ENCODE measurements at regions not wholly inside any gene's neighbourhood (a gene's known extent, or its start where the extent isn't known, plus 50 kb on each side); places are given as distances from the start of the nearest gene placed in this dataset.

GRCh38 chr3:147618691-147619090 is 209.5 kb downstream of the ZIC1 start:
- H3K9me3 ChIP-seq: no peaks in the 10 kb centered on the region
- intact Hi-C loops (cut with DNase I): no loop called here
- H3K4me3 ChIP-seq: no peak overlapping the region
- no peak overlapping the region for H3K27ac ChIP-seq
- no peaks in the 10 kb centered on the region for H3K4me1 ChIP-seq
- WGBS, 2 donors: 63 to 68% methylated on average over 4 of the region's 4 CpGs
- DNase-seq: no peak
- no peaks in the 10 kb centered on the region for H3K27me3 ChIP-seq
- TF ChIP-seq CTCF (IDR thresholded peaks at IDR 0.05): no peak
- no peak for TF ChIP-seq POLR2A (IDR thresholded peaks at IDR 0.05)
- no peaks in the 10 kb centered on the region for H3K36me3 ChIP-seq

DNA sequence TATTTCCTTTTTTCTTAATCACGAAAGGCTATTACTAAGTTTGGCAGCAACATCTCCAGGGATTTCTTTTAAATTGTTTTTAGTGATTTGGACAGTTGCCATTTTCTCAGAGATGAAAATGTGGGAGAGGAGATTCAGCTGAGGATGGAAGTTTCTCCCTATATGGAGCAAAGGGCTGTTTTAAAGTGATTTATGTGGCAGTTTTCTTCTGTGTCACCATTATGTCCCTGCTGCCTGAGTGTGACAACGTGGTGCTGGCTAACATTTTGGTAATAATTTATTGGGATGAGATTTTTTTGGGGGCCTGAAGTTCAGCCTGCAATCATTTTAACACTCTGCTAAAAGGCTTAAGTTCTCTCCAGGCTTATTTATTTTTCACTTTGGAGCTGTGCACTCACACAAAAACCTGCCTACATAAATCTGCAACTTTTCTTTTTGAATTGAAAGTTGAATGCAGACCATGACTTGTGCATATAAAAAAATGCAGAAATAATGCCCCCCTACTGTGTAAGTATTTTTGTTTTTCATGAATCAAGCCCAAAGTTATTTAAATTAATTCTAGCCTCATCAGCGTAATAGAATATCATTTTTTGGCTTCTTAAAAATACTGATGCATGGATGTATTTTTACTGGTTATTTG is 210.9 kb downstream of the ZIC1 start:
- Histone ChIP-seq H3K27ac (no peak overlapping the region), H3K4me3 (no peak overlapping the region), H3K9me3 (no peaks in the 10 kb centered on the region), H3K27me3 (no peaks in the 10 kb centered on the region), H3K4me1 (no peaks in the 10 kb centered on the region), H3K36me3 (no peaks in the 10 kb centered on the region)
- intact Hi-C loops (cut with DNase I): no loop called here
- 27 to 32% methylated on average over 3 of the region's 3 CpGs for WGBS, 2 donors
- TF ChIP-seq CTCF (IDR thresholded peaks at IDR 0.05) (no peak), POLR2A (IDR thresholded peaks at IDR 0.05) (no peak)
- DNase-seq: no peak

DNA sequence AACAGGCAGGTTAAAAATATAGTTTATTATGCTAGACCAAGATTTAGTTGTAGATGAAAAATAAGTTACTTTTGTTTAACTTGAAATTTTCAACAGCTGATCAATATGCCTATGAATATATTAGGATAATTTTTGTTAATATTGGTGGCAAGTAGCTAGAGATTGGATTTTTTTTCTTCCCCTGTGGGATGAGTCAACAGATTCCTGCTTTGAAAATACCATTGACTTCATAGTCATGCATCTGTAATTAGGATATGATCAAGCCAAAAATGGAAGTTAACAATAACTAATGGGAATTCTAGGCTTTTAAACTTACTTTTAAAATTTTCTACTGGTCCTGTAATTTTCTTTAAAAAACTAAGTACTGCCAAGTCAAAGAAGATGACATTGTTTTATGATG is 211.7 kb downstream of the ZIC1 start:
- TF ChIP-seq POLR2A (IDR thresholded peaks at IDR 0.05) (no peak), CTCF (IDR thresholded peaks at IDR 0.05) (no peak)
- Histone ChIP-seq H3K4me1 (no peaks in the 10 kb centered on the region), H3K9me3 (no peaks in the 10 kb centered on the region), H3K4me3 (no peak overlapping the region), H3K36me3 (no peaks in the 10 kb centered on the region), H3K27me3 (no peaks in the 10 kb centered on the region), H3K27ac (no peak overlapping the region)
- intact Hi-C loops (cut with DNase I): no loop called here
- DNase-seq: no peak

- Histone ChIP-seq H3K27me3 (no peaks in the 10 kb centered on the region), H3K4me1 (no peaks in the 10 kb centered on the region), H3K36me3 (no peaks in the 10 kb centered on the region), H3K27ac (no peak overlapping the region), H3K4me3 (no peak overlapping the region), H3K9me3 (peaks cover 0 to 14% (median 0%) of the 10 kb centered on the region in 3 donors)
- intact Hi-C loops (cut with DNase I): no loop called here
- no peak for TF ChIP-seq CTCF (IDR thresholded peaks at IDR 0.05)
- no peak for TF ChIP-seq POLR2A (IDR thresholded peaks at IDR 0.05)
- DNase-seq: no peak
- WGBS, 2 donors: 67 to 81% methylated on average over 1 of the region's 1 CpG
These were observed 221.8 kb downstream of the ZIC1 start for GRCh38 chr3:147630921-147631415.

DNA sequence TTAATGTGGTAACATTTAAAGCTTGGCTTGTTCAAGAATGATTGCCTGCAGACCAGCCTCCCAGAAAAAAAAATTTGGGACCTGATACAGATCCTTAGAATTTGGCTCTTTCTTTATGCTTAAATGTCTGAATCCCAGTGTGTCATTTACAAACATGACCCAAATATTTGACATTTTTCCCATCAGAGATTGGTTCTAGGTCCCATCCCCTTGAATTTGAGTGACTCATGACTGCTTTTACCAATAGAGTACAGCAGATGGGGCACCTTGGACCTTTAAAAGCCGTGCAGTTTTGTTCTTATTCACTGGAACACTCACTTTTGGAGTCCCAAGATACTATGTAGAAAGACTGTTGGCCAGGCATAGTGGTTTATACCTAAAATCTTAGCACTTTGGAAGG is 231.6 kb downstream of the ZIC1 start:
- TF ChIP-seq POLR2A (IDR thresholded peaks at IDR 0.05): no peak
- TF ChIP-seq CTCF (IDR thresholded peaks at IDR 0.05): no peak
- Histone ChIP-seq H3K36me3 (no peaks in the 10 kb centered on the region), H3K4me1 (no peaks in the 10 kb centered on the region), H3K27ac (no peak overlapping the region), H3K27me3 (no peaks in the 10 kb centered on the region), H3K4me3 (no peak overlapping the region), H3K9me3 (no peaks in the 10 kb centered on the region)
- no peak for DNase-seq
- WGBS, 2 donors: 56 to 67% methylated on average over 1 of the region's 1 CpG
- intact Hi-C loops (cut with DNase I): no loop called here

Measured in esophagus squamous epithelium (tissue), 5 donors.